ENCODE measurements at regions not wholly inside any gene's neighbourhood (a gene's known extent, or its start where the extent isn't known, plus 50 kb on each side); places are given as distances from the start of the nearest gene placed in this dataset.

- no CpG with 5 or more reads among the region's 4 CpGs for WGBS (ENCODE audit: extremely low coverage, insufficient read length, low lambda C conversion rate)
- H3K4me1 Mint-ChIP-seq, result peaks cover 11 to 15% of the 10 kb centered on the region in 2 experiments
- no peak overlapping the region for H3K23ac ChIP-seq (ENCODE audit: insufficient read length, low read depth, low read length)
- H4K20me1 ChIP-seq (ENCODE audit: control insufficient read depth, insufficient read depth, insufficient read length), result no peaks in the 10 kb centered on the region
- no peak overlapping the region for H3K27ac Mint-ChIP-seq
- no peaks in the 10 kb centered on the region for H3K79me1 ChIP-seq (ENCODE audit: insufficient read depth, low read depth, low read length, poor library complexity, severe bottlenecking)
- no peak overlapping the region for H2BK15ac ChIP-seq (ENCODE audit: low read depth, low read length)
- H4K5ac ChIP-seq (ENCODE audit: insufficient read length, low read depth, low read length), result no peak overlapping the region
- H3K4me3 Mint-ChIP-seq, result no peak overlapping the region
- H3K9me3 Mint-ChIP-seq, result peaks cover 17 to 18% of the 10 kb centered on the region in 2 experiments
- no peak overlapping the region for H3K4ac ChIP-seq (ENCODE audit: low read depth, low read length)
- no peak overlapping the region for H3K9ac ChIP-seq (ENCODE audit: extremely low read depth, insufficient read length, low read length)
- no peak overlapping the region for H4K8ac ChIP-seq (replicated peaks; ENCODE audit: insufficient read length, low read depth, low read length)
- no peak overlapping the region for H2BK5ac ChIP-seq (ENCODE audit: insufficient read length, low read length)
- no peak overlapping the region for H3K56ac ChIP-seq (ENCODE audit: insufficient read length, low read depth, low read length)
- peaks cover 6 to 20% (median 7%) of the 10 kb centered on the region in 3 experiments; a peak in 5 of 7 replicates for H3K36me3 Mint-ChIP-seq (ENCODE audit: insufficient read depth in 1 of 3, low read depth in 3 of 3)
- no peak for DNase-seq
- TF ChIP-seq CTCF (conservative IDR thresholded peaks at IDR 0.05), result no peak
- no peaks in the 10 kb centered on the region for H3K23me2 ChIP-seq (ENCODE audit: insufficient read length, low read depth, low read length, poor library complexity, severe bottlenecking)
- H3K4me2 ChIP-seq (ENCODE audit: insufficient read depth, insufficient read length, low read length), result no peak overlapping the region
- no peak overlapping the region for H2AK5ac ChIP-seq (ENCODE audit: insufficient read length, low read length)
- H3K27me3 ChIP-seq (ENCODE audit: insufficient read depth, low read length), result 0 out of 2 replicates have a peak, but pooled peaks cover 2% of the 10 kb centered on the region
- H2BK120ac ChIP-seq (ENCODE audit: low read depth, low read length, poor library complexity, severe bottlenecking), result no peak overlapping the region
- H3K79me2 ChIP-seq (ENCODE audit: insufficient read depth, low read length), result no peaks in the 10 kb centered on the region
- no peak overlapping the region for H4K91ac ChIP-seq (ENCODE audit: insufficient read length, low read depth, low read length)
- H3T11ph ChIP-seq (ENCODE audit: low read length), result no peak overlapping the region
- H3K9me3 ChIP-seq (ENCODE audit: control insufficient read depth, low read depth, low read length), result no peaks in the 10 kb centered on the region
- H2BK12ac ChIP-seq (ENCODE audit: insufficient read length, low read depth, low read length), result no peak overlapping the region
- no peaks in the 10 kb centered on the region for H3K4me1 ChIP-seq (ENCODE audit: insufficient read depth, low read length)
- no peak overlapping the region for H2AFZ ChIP-seq (ENCODE audit: low read length)
- no peak overlapping the region for H3K14ac ChIP-seq (ENCODE audit: insufficient read depth, low read length)
- H3K27me3 Mint-ChIP-seq (ENCODE audit: low read depth), result no peaks in the 10 kb centered on the region; the same call in none of the 2 replicates
- no peak overlapping the region for H3K27ac ChIP-seq (ENCODE audit: insufficient read length, low read depth, low read length)
- H2BK20ac ChIP-seq (ENCODE audit: low read depth, low read length, poor library complexity, severe bottlenecking), result no peak overlapping the region
- H3K18ac ChIP-seq (ENCODE audit: insufficient read length, low read depth, low read length), result no peak overlapping the region
Observed at GRCh38 chr19:28329429-28329828, 883.5 kb downstream of the UQCRFS1 start.
